GM23338 (cell line): ENCODE measurements at regions not wholly inside any gene's neighbourhood (a gene's known extent, or its start where the extent isn't known, plus 50 kb on each side); places are given as distances from the start of the nearest gene placed in this dataset.

Experiments used
- EZH2phosphoT487 ChIP-seq: fragments of 200-600 bp; sonication (generic); IDR thresholded peaks from one replicate; pipeline ENCODE4 v1.8.1; 2018; ENCODE audit warnings: antibody characterized with exemption; ENCODE audit not compliant: unreplicated experiment
- NANOG ChIP-seq: IDR thresholded peaks from 2 replicates; pipeline ENCODE4 v1.6.1; 2016; ENCODE audit warnings: antibody characterized with exemption, borderline replicate concordance
- TF ChIP-seq, protein P1 (sequence below), 2 experiments: fragments of 200-600 bp in 1 of 2; sonication (generic) in 1 of 2; conservative IDR thresholded peaks; 2 replicates each; pipeline versions ENCODE4 v1.5.1 to v1.6.1; 2016 to 2017; ENCODE audit warnings: antibody characterized with exemption in 2 of 2, low read depth in 2 of 2, mild to moderate bottlenecking in 2 of 2, moderate library complexity in 1 of 2

DNA sequence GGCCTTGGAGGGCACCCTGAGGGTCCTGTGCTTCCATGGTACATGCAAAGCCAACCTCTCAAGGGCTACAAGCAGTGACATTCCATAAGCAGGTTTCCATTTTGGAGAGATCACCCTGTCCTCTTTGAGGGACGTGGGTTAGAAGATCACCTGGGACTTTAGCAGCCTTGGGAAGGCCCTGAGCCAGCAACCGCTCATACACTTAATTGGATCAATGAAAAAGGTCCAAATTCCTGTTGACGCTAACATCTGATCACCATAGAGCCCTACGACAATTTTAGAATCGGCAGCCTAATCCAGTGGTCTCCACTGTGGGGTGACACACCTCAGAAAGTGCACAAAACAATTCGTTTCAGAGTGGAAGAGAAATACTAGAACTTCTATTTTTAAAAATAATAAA, 196.0 kb upstream of the NR3C1 start:
- TF ChIP-seq EZH2phosphoT487 (no peak), NANOG (no peak)
- TF ChIP-seq, protein P1, sequence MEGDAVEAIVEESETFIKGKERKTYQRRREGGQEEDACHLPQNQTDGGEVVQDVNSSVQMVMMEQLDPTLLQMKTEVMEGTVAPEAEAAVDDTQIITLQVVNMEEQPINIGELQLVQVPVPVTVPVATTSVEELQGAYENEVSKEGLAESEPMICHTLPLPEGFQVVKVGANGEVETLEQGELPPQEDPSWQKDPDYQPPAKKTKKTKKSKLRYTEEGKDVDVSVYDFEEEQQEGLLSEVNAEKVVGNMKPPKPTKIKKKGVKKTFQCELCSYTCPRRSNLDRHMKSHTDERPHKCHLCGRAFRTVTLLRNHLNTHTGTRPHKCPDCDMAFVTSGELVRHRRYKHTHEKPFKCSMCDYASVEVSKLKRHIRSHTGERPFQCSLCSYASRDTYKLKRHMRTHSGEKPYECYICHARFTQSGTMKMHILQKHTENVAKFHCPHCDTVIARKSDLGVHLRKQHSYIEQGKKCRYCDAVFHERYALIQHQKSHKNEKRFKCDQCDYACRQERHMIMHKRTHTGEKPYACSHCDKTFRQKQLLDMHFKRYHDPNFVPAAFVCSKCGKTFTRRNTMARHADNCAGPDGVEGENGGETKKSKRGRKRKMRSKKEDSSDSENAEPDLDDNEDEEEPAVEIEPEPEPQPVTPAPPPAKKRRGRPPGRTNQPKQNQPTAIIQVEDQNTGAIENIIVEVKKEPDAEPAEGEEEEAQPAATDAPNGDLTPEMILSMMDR (conservative IDR thresholded peaks at IDR 0.05; ENCODE audit: low read depth in 2 of 2), result no peak
